HL-60 (cell line): ENCODE measurements at regions not wholly inside any gene's neighbourhood (a gene's known extent, or its start where the extent isn't known, plus 50 kb on each side); places are given as distances from the start of the nearest gene placed in this dataset.

Source experiments
- DNase-seq, 2 experiments: peaks; one replicate each; pipeline ENCODE4 v3.0.0-alpha.2; 2010 to 2020; ENCODE audit warnings: low read depth in 1 of 2, low spot score in 1 of 2
- H3K27ac ChIP-seq: fragments of 250-450 bp; sonication (Bioruptor Pico); replicated peaks from 2 replicates; pipeline ENCODE4 v1.5.1; 2020; ENCODE audit warnings: mild to moderate bottlenecking, moderate library complexity
- H3K27me3 ChIP-seq: fragments of 250-450 bp; sonication (Bioruptor Pico); 2 replicates; pipeline ENCODE4 v1.5.1; 2021; ENCODE audit warnings: mild to moderate bottlenecking, moderate library complexity; ENCODE audit not compliant: insufficient read depth, poor library complexity, severe bottlenecking
- H3K4me3 ChIP-seq: replicated peaks from 2 replicates; pipeline ENCODE4 v1.5.1; 2011; ENCODE audit warnings: mild to moderate bottlenecking, control low read depth, low read length; ENCODE audit not compliant: insufficient read depth
- CTCF ChIP-seq: IDR thresholded peaks from one replicate; pipeline ENCODE4 v1.5.1; 2011; ENCODE audit warnings: low read length, control low read depth, inconsistent platforms; ENCODE audit not compliant: insufficient read depth
- GABPA ChIP-seq: IDR thresholded peaks from 2 replicates; pipeline ENCODE4 v1.6.1; 2012; ENCODE audit warnings: low read depth
- POLR2AphosphoS5 ChIP-seq: IDR thresholded peaks from 2 replicates; pipeline ENCODE4 v1.6.1; 2012; ENCODE audit warnings: low read depth
- REST ChIP-seq: IDR thresholded peaks from 2 replicates; pipeline ENCODE4 v1.6.1; 2012; ENCODE audit warnings: low read depth; ENCODE audit not compliant: insufficient replicate concordance
- SPI1 ChIP-seq: IDR thresholded peaks from 2 replicates; pipeline ENCODE4 v1.6.1; 2012; ENCODE audit warnings: low read depth, mild to moderate bottlenecking, borderline replicate concordance

- no peak overlapping the region for H3K4me3 ChIP-seq
- TF ChIP-seq CTCF, result no peak
These were observed 285.0 kb upstream of the GRIP1 start for GRCh38 chr12:66963901-66964300.

GRCh38 chr12:66964629-66965028 lies 285.8 kb upstream of the GRIP1 start:
- H3K4me3 ChIP-seq, result no peak overlapping the region
- DNase-seq, result no peak
- no peaks in the 10 kb centered on the region for H3K27me3 ChIP-seq
- TF ChIP-seq REST (no peak), SPI1 (no peak), GABPA (no peak), POLR2AphosphoS5 (no peak), CTCF (no peak)
- H3K27ac ChIP-seq, result no peak overlapping the region

More at GRCh38 chr12:66963901-66964300, 285.0 kb upstream of the GRIP1 start:
- Histone ChIP-seq H3K27me3 (no peaks in the 10 kb centered on the region), H3K27ac (no peak overlapping the region)
- no peak for DNase-seq

GRCh38 chr12:66965621-66966020 lies 286.7 kb upstream of the GRIP1 start:
- no peak overlapping the region for H3K4me3 ChIP-seq
- H3K27me3 ChIP-seq, result no peaks in the 10 kb centered on the region
- DNase-seq, result no peak
- TF ChIP-seq CTCF (no peak), SPI1 (no peak), GABPA (no peak), REST (no peak), POLR2AphosphoS5 (no peak)
- no peak overlapping the region for H3K27ac ChIP-seq

GRCh38 chr12:66971816-66972215 lies 292.9 kb upstream of the GRIP1 start:
- Histone ChIP-seq H3K27me3 (no peaks in the 10 kb centered on the region), H3K4me3 (no peak overlapping the region), H3K27ac (no peak overlapping the region)
- DNase-seq, result no peak
- TF ChIP-seq CTCF (no peak), SPI1 (no peak), POLR2AphosphoS5 (no peak), GABPA (no peak), REST (no peak)
